ENCODE measurements at regions not wholly inside any gene's neighbourhood (a gene's known extent, or its start where the extent isn't known, plus 50 kb on each side); places are given as distances from the start of the nearest gene placed in this dataset.

DNA sequence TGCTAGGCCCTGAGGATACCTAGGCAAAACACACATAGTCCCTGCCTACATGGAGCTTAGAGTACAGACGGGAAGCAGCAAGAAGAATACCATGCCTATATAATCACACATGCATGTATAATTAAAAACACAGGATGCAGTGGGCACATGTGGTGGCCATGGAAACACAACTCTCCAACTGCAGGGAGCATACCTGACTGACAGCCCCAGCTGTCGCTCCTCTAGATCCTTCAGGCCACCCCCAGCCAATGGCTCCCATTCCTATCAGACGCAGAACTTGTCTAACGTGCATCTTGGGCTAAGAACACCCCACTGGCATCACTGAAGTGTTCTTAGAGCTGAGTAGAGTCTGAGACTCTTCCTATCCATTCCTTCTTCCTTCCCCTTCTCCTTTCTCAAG is 125.5 kb upstream of the FRMD4B start:
- no peak for TF ChIP-seq CTCF (IDR thresholded peaks at IDR 0.05; ENCODE audit: low read depth, low read length)
- H3K4me3 ChIP-seq (ENCODE audit: low read depth, low read length): no peak overlapping the region

DNA sequence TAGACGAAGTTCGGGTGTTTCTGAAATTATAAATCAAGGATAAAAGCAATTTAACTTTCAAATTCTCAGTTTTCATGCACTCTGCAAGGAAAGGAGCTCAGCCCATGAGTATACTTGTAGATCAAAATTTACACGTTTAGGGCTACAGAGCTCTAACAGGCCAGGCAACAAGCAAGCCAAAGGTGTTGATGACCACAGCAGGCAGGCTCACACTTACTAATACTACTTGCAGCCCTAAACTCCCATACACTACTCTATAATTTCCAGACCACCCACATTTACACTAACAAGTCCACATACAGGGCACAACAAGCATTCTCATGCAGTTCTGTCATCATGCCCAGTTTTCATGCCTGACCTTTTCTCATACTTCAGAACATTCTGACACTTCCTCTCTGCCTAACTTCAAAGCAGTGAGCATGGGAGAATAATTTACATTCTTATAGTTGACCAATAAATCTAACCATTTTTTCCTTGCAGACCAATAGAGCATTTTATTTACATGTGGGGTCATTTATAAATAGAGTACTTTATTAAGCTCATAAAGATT is 124.7 kb upstream of the FRMD4B start:
- TF ChIP-seq CTCF (IDR thresholded peaks at IDR 0.05; ENCODE audit: low read depth, low read length): no peak
- no peak overlapping the region for H3K4me3 ChIP-seq (ENCODE audit: low read depth, low read length)

- no peak for TF ChIP-seq CTCF (IDR thresholded peaks at IDR 0.05; ENCODE audit: low read depth, low read length)
- H3K4me3 ChIP-seq (ENCODE audit: low read depth, low read length): no peak overlapping the region
These were observed 123.4 kb upstream of the FRMD4B start for GRCh38 chr3:69509288-69509687.

DNA sequence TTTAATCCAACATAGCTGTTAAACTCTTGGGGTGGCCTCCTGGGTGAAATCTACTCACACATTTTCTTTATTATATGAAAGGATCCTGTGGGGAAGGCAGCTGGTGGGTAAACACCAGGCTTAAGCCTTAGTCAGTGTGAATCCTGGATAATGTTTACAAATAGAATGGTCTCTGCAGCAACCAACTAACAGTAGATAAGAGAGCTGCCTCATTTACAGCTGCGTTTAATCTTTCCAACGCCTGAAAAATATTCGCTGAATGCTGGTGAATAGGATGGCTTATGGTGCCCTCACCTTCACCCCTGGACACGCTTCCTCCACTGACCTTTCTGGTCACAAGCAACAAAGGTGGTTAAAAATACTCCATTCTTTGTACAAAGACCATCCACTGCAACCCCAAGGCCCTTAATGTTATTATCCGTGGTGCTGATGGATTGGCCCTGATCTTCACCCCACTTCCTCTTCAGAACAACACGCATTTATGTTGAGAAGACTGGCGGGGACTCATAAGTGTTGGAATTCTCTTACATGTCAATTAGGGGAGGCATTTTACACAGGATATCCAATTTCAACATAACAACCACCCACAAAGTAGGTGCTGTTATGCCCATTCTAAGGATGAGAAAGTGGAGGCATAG is 120.0 kb upstream of the FRMD4B start:
- no peak for TF ChIP-seq CTCF (IDR thresholded peaks at IDR 0.05; ENCODE audit: low read depth, low read length)

DNA sequence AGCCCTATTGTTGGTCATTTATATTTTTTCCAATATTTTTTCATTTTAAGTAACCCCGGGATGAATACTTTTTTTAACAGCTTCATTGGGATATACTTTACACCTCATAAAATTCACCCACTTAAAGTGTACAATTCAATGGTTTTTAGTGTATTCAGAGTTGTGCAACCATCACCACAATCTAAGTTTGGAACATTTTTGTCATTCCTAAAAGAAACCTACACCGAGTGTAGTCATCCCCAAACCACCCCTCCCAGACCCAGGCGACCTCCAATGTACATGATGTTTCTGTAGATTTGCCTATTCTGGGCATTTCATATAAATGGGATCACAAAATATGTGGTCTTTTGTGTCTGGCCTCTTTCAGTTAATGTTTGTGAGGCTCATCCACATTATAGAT is 118.3 kb upstream of the FRMD4B start:
- no peak for TF ChIP-seq CTCF (IDR thresholded peaks at IDR 0.05; ENCODE audit: low read depth, low read length)

More for the DNA sequence above, 120.0 kb upstream of the FRMD4B start:
- no peak overlapping the region for H3K4me3 ChIP-seq (ENCODE audit: low read depth, low read length)

DNA sequence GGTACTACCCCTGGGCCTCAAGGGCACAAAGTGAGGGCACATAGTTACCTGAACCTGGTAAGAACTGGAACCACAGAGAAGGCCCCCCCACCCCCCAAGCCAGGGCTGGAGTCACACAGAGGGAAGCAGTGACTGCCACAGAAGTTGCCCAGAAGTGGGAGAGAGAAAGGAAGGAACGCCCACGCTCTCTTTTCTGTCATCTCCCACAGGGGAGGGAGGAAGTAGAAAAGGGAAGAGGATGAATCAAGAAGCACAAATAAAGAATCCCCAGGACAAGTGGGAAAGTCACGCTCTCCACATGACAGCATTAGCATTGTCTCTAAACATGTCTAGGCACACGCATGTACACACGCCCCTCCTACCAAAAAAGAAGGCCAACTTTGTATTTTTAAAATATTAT is 114.7 kb upstream of the FRMD4B start:
- no peak overlapping the region for H3K4me3 ChIP-seq (ENCODE audit: low read depth, low read length)
- no peak for TF ChIP-seq CTCF (IDR thresholded peaks at IDR 0.05; ENCODE audit: low read depth, low read length)

More for the DNA sequence above, 118.3 kb upstream of the FRMD4B start:
- no peak overlapping the region for H3K4me3 ChIP-seq (ENCODE audit: low read depth, low read length)

- no peak for TF ChIP-seq CTCF (IDR thresholded peaks at IDR 0.05; ENCODE audit: low read depth, low read length)
- no peak overlapping the region for H3K4me3 ChIP-seq (ENCODE audit: low read depth, low read length)
These were observed 114.1 kb upstream of the FRMD4B start for GRCh38 chr3:69499899-69500421.

Measured in WI38 (cell line).